IMR-90 (cell line): ENCODE measurements at regions not wholly inside any gene's neighbourhood (a gene's known extent, or its start where the extent isn't known, plus 50 kb on each side); places are given as distances from the start of the nearest gene placed in this dataset.
"Not testable (repeated sequence)": the region's sequence is repeated elsewhere in the genome, so short reads cannot be mapped to it uniquely, and the experiment has no call there.

Experiments
- ATAC-seq: fragments of 200-7000 bp; cut with Tn5 transposase; 2 replicates; pipeline ENCODE4 v1.9.1; 2020; ENCODE audit warnings: low read depth, mild to moderate bottlenecking, moderate library complexity
- BruUV-seq: library from RNA; stranded (reverse); fragments of 400-500 nt; replicated peaks from 2 replicates; lab custom pipeline; 2021; lab: Mats Ljungman, UMichigan
- CTCF ChIA-PET: fragments of 300-600 bp; formaldehyde crosslinking; extraction: SDS; loops from one replicate; lab custom pipeline; 2021; ENCODE audit warnings: antibody characterized with exemption; lab: Yijun Ruan, JAX
- POLR2A ChIA-PET: fragments of 300-600 bp; sonication (Branson Sonifier 250); formaldehyde crosslinking; loops from one replicate; lab custom pipeline; 2022; ENCODE audit warnings: antibody characterized with exemption; ENCODE audit not compliant: unreplicated experiment; lab: Charles Lee
- DNase-seq: peaks from one replicate; pipeline ENCODE4 v3.0.0; 2013
- H2AFZ ChIP-seq: replicated peaks from 2 replicates; pipeline ENCODE3; 2013; ENCODE audit warnings: low read length, mild to moderate bottlenecking; ENCODE audit not compliant: poor library complexity
- H2AK5ac ChIP-seq: 2 replicates; pipeline ENCODE4 v1.6.1; 2013; ENCODE audit warnings: low read depth, low read length, inconsistent platforms
- H2AK9ac ChIP-seq: replicated peaks from 2 replicates; pipeline ENCODE3; 2013; ENCODE audit warnings: mild to moderate bottlenecking, low read depth, low read length, moderate library complexity; ENCODE audit not compliant: poor library complexity
- H2BK120ac ChIP-seq: 2 replicates; pipeline ENCODE4 v1.6.1; 2013; ENCODE audit warnings: low read depth, low read length, inconsistent platforms
- H2BK15ac ChIP-seq: 3 replicates; pipeline ENCODE4 v1.6.1; 2013; ENCODE audit warnings: low read depth, low read length, inconsistent platforms
- H2BK20ac ChIP-seq: 2 replicates; pipeline ENCODE4 v1.6.1; 2013; ENCODE audit warnings: low read depth, mild to moderate bottlenecking, inconsistent platforms, low read length, moderate library complexity
- H2BK5ac ChIP-seq: 2 replicates; pipeline ENCODE4 v1.6.1; 2013; ENCODE audit warnings: mild to moderate bottlenecking, low read depth, low read length, inconsistent platforms; ENCODE audit not compliant: poor library complexity, severe bottlenecking
- H3K14ac ChIP-seq: replicated peaks from 2 replicates; pipeline ENCODE4 v1.6.1; 2013; ENCODE audit warnings: low read depth, low read length, inconsistent platforms
- H3K18ac ChIP-seq: 2 replicates; pipeline ENCODE4 v1.6.1; 2013; ENCODE audit warnings: low read depth, low read length, control low read depth
- H3K23ac ChIP-seq: 2 replicates; pipeline ENCODE4 v1.6.1; 2013; ENCODE audit warnings: low read depth, low read length, inconsistent platforms
- H3K27ac ChIP-seq: 2 replicates; pipeline ENCODE4 v1.5.1; 2013; ENCODE audit warnings: mild to moderate bottlenecking, control low read depth, low read length; ENCODE audit not compliant: insufficient read depth
- H3K27me3 ChIP-seq: 2 replicates; pipeline ENCODE4 v1.6.1; 2013; ENCODE audit warnings: low read length; ENCODE audit not compliant: control insufficient read depth, insufficient read depth
- H3K36me3 ChIP-seq: 2 replicates; pipeline ENCODE4 v1.6.1; 2013; ENCODE audit warnings: low read length, mixed read lengths; ENCODE audit not compliant: control insufficient read depth, insufficient read depth
- H3K4ac ChIP-seq: 2 replicates; pipeline ENCODE4 v1.6.1; 2013; ENCODE audit warnings: low read depth, low read length, inconsistent platforms
- H3K4me1 ChIP-seq: 2 replicates; pipeline ENCODE4 v1.6.1; 2013; ENCODE audit warnings: low read length, mixed read lengths; ENCODE audit not compliant: control insufficient read depth, insufficient read depth
- H3K4me2 ChIP-seq: 2 replicates; pipeline ENCODE4 v1.6.1; 2013; ENCODE audit warnings: low read depth, mild to moderate bottlenecking, control low read depth, low read length, moderate library complexity
- H3K4me3 ChIP-seq: 2 replicates; pipeline ENCODE4 v1.5.1; 2013; ENCODE audit warnings: low read depth, mild to moderate bottlenecking, control low read depth, low read length, moderate library complexity; ENCODE audit not compliant: insufficient read depth
- H3K56ac ChIP-seq: 2 replicates; pipeline ENCODE4 v1.6.1; 2013; ENCODE audit warnings: low read length, inconsistent platforms; ENCODE audit not compliant: insufficient read depth; ENCODE audit errors: extremely low read depth
- H3K79me1 ChIP-seq, 2 experiments: 2 replicates each; pipeline ENCODE4 v1.6.1; 2013; ENCODE audit warnings: low read length in 2 of 2, inconsistent platforms in 1 of 2, low read depth in 1 of 2
- H3K9ac ChIP-seq: 2 replicates; pipeline ENCODE4 v1.6.1; 2013; ENCODE audit warnings: low read depth, low read length, control low read depth
- H3K9me1 ChIP-seq: 2 replicates; pipeline ENCODE4 v1.6.1; 2013; ENCODE audit warnings: low read length, inconsistent platforms; ENCODE audit not compliant: insufficient read depth
- H3K9me3 ChIP-seq: 2 replicates; pipeline ENCODE4 v1.6.1; 2013; ENCODE audit warnings: low read length; ENCODE audit not compliant: control insufficient read depth, insufficient read depth
- H4K20me1 ChIP-seq: 2 replicates; pipeline ENCODE4 v1.6.1; 2013; ENCODE audit warnings: low read length, inconsistent platforms; ENCODE audit not compliant: insufficient read depth
- H4K5ac ChIP-seq: 2 replicates; pipeline ENCODE4 v1.6.1; 2013; ENCODE audit warnings: mild to moderate bottlenecking, low read depth, low read length, control low read depth
- H4K8ac ChIP-seq, 2 experiments: 2 replicates each; pipeline ENCODE4 v1.6.1; 2013; ENCODE audit warnings: low read depth in 2 of 2, low read length in 2 of 2, control low read depth in 1 of 2, inconsistent platforms in 1 of 2
- H4K91ac ChIP-seq: 2 replicates; pipeline ENCODE4 v1.6.1; 2013; ENCODE audit warnings: low read depth, low read length, inconsistent platforms; ENCODE audit not compliant: insufficient read depth
- WGBS, 2 experiments: methylation state at CpG; one replicate each; pipeline versions ENCODE4 v1.1.5 to v1.1.7; 2013; ENCODE audit warnings: missing lambda C conversion rate in 2 of 2; ENCODE audit not compliant: insufficient read length in 1 of 2; ENCODE audit errors: extremely low coverage in 2 of 2; 5-methylcytosine and 5-hydroxymethylcytosine counted together
- dilution Hi-C: fragments of 300-500 bp; cut with HindIII; formaldehyde crosslinking; loops from one replicate; pipeline ENCODE4 v1.14.3; 2018; ENCODE audit warnings: low sequenced_read_pairs; ENCODE audit not compliant: unreplicated experiment
- in situ Hi-C: fragments of 300-500 bp; cut with MboI; formaldehyde crosslinking; loops from 3 replicates; pipeline ENCODE4 v1.14.3; 2019; ENCODE audit warnings: low sequenced_read_pairs, inconsistent platforms, mixed read lengths
- intact Hi-C: fragments of 100-400 bp; cut with micrococcal nuclease; formaldehyde crosslinking; loops from 2 replicates; pipeline ENCODE4 v1.10.0; 2022

GRCh38 chr16:10257642-10258251 lies 75.5 kb upstream of the GRIN2A start:
- H2BK20ac ChIP-seq, H3K27me3 ChIP-seq, H3K9ac ChIP-seq, H2AK5ac ChIP-seq, H2BK120ac ChIP-seq, H2AK9ac ChIP-seq, BruUV-seq, H3K4me3 ChIP-seq, ATAC-seq, H2BK15ac ChIP-seq, H3K79me1 ChIP-seq, H3K18ac ChIP-seq, H3K36me3 ChIP-seq, H3K4me1 ChIP-seq, H3K27ac ChIP-seq, POLR2A ChIA-PET, H3K56ac ChIP-seq, CTCF ChIA-PET, H4K5ac ChIP-seq, DNase-seq, H4K20me1 ChIP-seq, H3K4me2 ChIP-seq, H4K8ac ChIP-seq, H3K14ac ChIP-seq, H4K91ac ChIP-seq, H3K9me3 ChIP-seq, H2BK5ac ChIP-seq, H3K4ac ChIP-seq, dilution Hi-C loops, H2AFZ ChIP-seq, H3K23ac ChIP-seq, H3K9me1 ChIP-seq: not testable (repeated sequence)
- intact Hi-C loops (loop anchor here (2.0 kb wide), 1 partner anchor 479 kb away; no protein-coding TSS in a partner anchor), in situ Hi-C loops (loop anchor here (5.0 to 25.0 kb wide), 3 partner anchors 255 to 655 kb away; no protein-coding TSS in a partner anchor)
- WGBS, 2 experiments = no CpG with 5 or more reads among the region's 10 CpGs

GRCh38 chr16:10258930-10259603 lies 76.8 kb upstream of the GRIN2A start:
- H2BK5ac ChIP-seq, H3K4me2 ChIP-seq, H4K20me1 ChIP-seq, H2AK9ac ChIP-seq, H3K4ac ChIP-seq, H2BK20ac ChIP-seq, H3K18ac ChIP-seq, H3K9me3 ChIP-seq, H4K8ac ChIP-seq, H3K23ac ChIP-seq, H3K56ac ChIP-seq, H3K4me1 ChIP-seq, H4K5ac ChIP-seq, H3K14ac ChIP-seq, ATAC-seq, H4K91ac ChIP-seq, CTCF ChIA-PET, H3K27ac ChIP-seq, H3K4me3 ChIP-seq, H3K27me3 ChIP-seq, H2BK120ac ChIP-seq, H2AFZ ChIP-seq, H2AK5ac ChIP-seq, H3K9me1 ChIP-seq, H3K79me1 ChIP-seq, BruUV-seq, intact Hi-C loops, dilution Hi-C loops, H3K9ac ChIP-seq, DNase-seq, H3K36me3 ChIP-seq, POLR2A ChIA-PET, H2BK15ac ChIP-seq: not testable (repeated sequence)
- in situ Hi-C loops = loop anchor here (5.0 to 25.0 kb wide), 3 partner anchors 253 to 653 kb away; no protein-coding TSS in a partner anchor
- WGBS, 2 experiments = 27% methylated on average over 3 of the region's 10 CpGs; no CpG with 5 or more reads in 1 of the 2 experiments
